NCI-H1930 (cell line): ENCODE measurements at regions not wholly inside any gene's neighbourhood (a gene's known extent, or its start where the extent isn't known, plus 50 kb on each side); places are given as distances from the start of the nearest gene placed in this dataset.
"Not testable (repeated sequence)": the region's sequence is repeated elsewhere in the genome, so short reads cannot be mapped to it uniquely, and the experiment has no call there.

Experiments
- DNase-seq, 2 experiments: peaks; one replicate each; lab custom pipeline; 2025; lab: John Stamatoyannopoulos, UW

DNA sequence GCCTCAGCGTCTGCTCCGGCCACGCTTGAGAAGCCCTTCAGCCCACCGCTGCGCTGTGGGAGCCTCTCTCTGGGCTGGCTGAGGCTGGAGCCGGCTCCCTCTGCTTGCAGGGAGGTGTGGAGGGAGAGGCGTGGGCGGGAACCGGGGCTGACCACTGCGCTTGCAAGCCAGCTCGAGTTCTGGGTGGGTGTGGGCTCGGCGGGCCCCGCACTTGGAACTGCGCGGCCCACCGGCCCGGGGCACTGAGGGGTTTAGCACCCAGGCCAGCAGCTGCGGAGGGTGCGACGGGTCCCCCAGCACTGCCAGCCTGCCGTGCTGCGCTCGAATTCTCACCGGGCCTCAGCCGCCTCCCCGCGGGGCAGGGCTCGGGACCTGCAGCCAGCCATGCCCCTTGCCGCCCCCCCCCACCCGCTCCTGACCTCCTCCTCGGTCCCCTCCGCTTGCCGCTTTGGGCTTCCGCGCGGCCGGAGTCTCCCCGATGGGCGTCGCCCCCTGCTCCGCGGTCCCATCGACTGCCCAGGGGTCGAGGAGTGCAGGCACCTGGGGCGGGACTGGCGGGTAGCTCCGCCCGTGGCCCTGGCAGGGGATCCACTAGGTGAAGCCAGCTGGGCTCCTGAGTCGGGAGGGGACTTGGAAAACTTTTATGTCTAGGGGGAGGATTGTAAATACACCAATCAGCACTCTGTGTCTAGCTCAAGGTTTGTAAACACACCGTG, 106.7 kb downstream of the RAP2B start:
- no peak for DNase-seq

DNA sequence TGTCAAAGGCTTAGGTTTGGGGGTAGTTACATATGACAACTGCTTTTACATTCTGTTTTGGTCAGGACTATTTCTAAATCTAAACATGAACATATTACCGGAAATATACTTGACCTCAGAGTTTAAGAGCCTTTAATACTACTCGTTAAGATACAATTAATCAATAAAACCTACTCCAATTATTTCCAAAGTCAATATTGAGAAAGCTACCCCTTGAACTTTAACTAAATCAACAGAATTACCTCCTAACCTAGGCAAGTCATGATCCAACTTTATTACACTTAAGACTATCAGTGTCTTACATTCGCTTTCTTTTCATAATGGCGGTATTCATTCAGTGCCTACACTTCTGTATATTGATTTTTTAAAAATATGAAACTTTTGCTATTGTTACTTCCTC, 107.7 kb downstream of the RAP2B start:
- no peak for DNase-seq

DNA sequence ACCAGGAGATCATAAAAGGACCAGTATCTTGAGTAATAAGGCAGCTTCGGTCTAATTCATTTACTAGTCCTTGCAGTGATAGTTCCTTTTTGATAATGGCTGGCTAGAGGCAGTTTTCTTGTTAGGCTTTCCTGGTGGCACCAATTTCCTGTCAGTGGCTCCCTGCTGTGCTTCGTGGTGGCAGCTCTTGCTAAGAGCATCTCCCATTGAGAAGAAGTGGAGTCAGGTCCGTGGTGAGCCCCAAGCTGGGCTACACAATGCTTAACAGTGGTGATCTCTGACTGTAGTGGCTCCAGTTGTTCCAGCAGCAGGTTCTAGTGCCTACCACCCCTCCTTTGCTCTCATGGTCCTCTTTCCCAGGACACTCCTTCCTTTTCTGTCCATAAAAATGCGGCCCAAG, 111.2 kb downstream of the RAP2B start:
- DNase-seq = no peak

DNA sequence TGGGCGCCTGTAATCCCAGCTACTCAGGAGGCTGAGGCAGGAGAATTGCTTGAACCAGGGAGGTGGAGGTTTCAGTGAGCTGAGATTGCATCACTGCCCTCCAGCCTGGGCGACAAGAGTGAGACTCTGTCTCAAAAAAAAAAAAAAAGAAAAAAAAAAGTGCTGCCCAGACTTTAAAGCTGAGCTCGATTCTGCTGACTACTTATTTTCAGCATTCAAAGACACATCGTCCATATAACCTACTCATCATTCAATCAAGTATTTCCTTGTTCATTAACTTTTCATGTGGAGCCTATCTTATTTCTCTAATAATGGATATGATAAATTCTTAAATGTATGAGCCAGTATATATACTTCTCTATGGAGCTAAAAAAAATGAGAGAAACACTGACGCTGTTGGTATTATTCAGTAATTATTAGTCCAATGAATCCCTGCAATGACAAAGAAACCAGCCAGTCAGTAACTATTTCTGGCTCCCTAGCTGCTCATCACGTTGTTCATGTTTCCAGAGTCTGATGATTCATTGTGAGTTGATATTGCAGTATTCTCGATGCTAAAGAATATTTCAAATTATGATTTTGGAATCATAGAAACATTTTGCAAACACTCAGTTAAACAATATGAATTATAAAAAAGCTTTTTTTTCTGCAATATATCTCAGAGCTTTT, 111.9 kb downstream of the RAP2B start:
- DNase-seq = no peak

DNA sequence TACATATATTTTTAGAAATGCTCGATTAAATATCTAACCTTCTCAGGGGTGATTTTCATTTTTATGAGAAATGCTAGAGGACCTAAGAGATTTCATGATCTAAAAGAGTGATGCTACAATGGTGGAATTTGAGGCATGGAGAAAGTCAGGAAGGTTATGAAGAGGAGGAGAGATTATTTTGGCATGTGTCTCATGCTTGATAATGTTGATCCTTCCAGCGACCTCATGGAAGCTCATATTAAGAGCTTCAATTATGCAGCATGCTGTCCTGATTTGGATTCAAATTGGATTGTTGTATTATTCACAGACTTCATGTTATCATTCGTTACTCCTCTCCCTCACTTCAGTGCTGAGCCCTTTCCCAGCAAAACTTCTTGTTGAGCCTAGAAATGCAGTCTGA, 112.5 kb downstream of the RAP2B start:
- DNase-seq = no peak

DNA sequence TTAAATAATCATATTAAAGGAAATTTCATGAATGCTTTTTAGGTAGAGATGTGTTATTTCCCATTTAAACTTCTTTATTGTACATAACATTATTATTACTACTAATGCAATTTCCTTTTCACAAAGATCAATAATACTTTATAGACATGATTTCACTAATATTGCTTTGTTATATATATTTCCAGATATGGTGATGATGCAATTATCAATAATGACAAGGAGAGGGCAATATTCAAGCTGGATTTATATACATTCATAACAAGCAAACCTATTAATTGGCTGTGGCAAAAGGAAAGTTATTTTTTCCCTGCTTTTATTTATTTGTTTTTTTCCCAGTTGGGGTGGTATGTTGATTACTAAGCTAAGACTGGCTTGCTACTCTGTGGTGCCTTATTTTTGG, 113.5 kb downstream of the RAP2B start:
- DNase-seq = no peak

DNA sequence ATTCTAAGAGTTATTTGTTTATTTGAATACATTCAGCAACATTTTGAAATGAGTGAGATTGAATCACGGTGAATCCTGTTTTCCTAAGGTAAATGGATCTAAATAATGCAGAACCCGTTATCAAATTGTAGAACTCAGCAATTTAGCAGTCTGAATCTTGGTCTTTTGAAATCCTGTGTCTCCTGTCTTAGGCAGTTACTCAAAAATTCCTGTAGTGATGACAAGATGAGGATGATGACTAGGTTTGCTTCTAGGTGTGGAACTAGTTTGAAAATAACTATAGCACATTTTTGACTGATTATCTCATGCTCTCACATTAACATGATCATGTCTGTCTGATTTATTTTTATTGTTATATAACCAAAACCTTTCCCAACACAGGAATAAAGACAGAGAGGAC, 115.0 kb downstream of the RAP2B start:
- no peak for DNase-seq

DNA sequence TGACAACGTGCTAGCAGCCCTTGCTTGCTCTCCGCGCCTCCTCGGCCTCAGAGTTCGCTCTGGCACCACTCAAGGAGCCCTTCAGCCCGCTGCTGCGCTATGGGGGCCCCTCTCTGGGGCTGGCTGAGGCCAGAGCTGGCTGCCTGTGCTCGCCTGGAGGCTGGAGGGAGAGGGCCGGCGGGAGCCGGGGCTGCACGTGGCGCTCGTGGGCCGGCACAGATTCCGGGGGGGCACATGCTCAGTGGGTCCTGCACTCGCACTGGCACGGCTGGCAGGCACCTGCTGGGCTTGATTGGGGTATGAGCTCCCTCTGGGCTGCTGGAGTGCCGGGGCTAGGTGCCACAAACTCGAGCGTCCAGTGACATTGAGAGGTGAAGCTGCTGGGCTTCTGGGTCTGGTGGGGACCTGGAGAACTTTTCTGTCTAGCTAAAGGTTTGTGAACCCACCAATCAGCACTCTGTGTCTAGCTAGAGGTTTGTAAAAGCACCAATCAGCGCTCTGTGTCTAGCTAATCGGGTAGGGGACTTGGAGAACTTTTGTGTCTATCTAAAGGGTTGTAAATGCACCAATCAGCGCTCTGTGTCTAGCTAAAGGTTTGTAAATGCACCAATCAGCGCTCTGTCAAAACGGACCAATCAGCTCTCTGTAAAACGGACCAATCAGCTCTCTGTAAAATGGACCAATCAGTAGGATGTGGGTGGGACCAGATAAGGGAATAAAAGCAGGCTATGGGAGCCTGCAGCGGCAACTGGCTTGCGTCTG, 119.4 kb downstream of the RAP2B start:
- DNase-seq = not testable (repeated sequence)

DNA sequence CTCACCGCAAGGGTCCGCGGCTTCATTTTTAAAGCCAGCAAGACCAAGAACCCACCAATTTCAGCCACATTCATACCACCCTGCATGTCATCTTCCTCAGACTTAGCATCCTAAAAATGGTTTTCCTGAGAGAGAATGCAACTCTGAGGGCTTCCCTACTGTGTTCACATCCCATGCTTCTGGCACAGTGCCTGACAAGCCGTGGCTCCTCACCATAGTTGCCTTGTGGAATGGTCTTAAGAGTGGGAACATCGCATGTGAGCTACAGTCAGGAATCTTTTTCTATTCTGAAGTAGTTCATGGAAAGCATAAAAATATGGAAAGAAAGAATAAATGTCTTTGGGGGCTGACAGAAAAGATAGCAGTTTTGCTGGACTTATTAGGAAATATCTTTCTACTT, 120.3 kb downstream of the RAP2B start:
- no peak for DNase-seq

DNA sequence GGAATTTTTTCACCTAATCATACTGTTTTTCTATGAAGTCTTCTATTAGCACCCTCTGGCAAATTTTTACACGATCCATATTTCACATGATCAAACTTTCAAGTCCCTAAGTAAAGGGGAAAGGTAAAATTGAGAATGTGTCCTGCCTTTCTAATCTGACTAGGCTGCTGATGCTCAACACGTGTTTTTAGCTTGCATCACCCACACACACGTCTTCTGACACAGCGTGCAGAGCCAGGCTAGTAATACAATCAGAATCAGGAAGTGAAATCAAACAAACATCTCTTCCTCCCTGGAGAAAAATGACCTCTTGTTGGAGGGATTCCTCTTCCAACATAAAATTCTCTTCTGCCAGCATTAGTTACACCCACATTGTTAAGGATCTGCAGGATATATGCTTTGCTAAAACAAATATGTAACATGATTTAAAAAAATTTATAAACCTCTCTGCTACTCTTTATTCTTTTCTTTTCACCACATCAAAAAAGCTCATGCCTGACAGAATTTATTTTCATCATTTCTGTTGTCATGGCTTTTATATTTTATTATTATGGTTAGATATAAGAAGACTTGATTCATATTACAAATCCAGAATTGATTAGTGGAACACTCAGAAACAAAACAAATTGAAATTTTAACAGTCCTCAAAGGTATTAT, 122.4 kb downstream of the RAP2B start:
- peak in 1 of 2 experiments; percentile 16 for DNase-seq

DNA sequence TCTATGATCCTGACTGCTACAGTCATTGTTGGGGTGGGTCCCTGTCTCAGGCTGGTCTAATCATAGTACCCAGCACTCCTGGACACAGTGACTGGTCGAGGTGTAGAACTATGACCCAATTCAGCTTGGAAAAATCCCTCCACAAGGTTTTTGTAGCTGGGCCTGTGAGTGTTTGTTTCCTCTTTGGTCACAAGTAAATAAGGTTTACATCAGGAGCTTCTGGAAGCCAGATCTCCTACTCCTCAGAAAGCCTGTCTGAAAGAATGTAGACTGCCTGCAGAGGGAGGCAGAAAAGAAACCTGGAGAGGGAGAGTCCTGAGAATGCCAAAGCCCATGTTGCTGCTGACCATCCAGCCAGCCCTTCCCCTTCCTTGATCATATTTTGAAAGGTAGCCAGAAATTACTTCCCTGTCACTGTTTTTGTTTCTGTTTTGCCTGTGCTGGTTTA, 123.2 kb downstream of the RAP2B start:
- DNase-seq = no peak

DNA sequence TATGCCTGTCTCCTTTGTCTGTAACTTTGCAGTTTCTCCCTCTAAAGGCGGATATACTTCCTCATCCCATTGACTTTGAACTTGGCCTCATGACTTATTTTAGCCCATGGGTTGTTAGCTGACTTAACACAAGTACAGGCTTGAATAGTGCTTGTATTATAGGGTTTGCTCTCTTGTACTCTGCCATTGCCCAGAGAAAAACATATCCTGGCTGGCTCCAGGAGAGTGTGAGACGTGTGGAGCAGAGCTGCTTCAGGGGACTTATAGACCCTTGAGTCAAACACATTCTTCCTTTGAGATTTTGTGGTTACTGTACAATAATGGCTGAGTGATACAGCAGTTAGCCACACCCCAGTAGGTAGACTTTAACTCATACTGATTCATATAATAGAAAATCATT, 124.0 kb downstream of the RAP2B start:
- no peak for DNase-seq

DNA sequence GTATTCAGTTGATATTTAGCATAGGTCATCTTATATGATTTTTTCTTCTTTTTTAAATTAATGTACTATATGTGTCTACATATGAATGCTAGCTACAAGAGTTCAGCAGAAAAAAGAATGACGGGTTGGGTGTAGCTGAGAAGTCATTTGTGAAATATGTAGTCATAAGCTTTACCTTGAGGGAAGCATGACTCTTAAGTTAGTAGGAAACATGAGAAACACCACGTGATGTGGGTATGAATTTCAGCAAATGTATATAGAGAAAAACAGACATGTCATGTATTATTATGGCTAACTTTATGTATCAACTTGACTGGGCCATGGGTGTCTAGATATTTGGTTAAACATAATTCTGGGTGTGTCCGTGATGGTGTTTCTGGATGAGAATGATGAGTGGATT, 125.0 kb downstream of the RAP2B start:
- DNase-seq = no peak

DNA sequence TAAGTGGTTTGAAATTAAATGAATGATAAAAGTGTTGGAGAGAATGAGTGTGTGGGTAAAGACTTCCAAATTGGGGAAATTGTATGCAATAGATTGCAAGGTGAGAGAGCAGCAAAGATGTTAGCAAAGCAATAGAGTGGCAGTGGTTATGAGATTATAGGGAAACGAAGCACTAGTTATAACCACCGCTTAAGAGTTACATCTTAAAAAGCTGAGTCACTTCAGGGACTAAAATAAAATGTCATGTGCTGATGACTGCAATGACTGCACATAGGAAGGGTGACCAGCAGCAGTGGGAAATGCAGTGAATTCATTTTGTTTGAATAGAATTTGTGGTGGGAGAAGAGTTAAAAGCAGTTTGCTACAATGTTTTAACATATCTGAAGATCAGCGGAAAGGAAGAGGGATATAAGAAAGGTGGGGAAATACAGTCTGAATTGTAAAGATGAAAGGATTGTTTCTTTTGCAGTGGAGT, 127.3 kb downstream of the RAP2B start:
- DNase-seq = no peak

DNA sequence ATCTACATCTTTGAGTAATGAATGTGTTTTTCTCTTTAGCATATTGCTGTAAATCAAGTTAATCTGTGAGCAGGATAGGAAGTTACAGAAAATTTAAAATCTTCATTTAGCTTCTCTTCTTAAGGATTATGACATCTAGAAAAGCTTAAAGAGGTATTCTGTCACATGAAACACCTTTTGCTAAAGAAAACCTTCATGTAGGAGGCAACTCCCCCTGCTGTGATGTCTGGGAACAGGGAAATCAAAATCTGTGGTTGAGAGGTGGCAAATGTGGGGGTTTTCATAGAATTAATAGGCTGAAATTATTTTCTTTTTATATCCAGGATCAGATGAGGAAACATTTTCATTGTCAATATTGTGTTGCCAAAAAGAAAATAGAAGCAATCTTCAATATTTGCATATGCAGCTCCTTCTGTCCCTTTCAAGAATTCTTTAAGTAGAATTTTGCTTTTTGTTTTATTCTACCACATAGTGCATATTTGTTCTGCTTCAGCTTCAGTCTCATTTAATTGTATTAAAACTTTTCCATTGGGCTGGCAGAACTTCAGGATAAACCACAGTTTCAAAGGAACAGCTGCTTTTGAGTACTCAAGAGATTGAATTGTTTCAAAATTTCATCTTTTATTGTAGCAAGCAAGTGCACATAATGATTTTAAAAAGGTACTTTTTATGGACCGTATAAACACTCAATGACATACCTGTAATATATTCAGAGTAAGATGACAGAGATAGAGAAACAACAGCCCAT, 128.4 kb downstream of the RAP2B start:
- DNase-seq = no peak

DNA sequence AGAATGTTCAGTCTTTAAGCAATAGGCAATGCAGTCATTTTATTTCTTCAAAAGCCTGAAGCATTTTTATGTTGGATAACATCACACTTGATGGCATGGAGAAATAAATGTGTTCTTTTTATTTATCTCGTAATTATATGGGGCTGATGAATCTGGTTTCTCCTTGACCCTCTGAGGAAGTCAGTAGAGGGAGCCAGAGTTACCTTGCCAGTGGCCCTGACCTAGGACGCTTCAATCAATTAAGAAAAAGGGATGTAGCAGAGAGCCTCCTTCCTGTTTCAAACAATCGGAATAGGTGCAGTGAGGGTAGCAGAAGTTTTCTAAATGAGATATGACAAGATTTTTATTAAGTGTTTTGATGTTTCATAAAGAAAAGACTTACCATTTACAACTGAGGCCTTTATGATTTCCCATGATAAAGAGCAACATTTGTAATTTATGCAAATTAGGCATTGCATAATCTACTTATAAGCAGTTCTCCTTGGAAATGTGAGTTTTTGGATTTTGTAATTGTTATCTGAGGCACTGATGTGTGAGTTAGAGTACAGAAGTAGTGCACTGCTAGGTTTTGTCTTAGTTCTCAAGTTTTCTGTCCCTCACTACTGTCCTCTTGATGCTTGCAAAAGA, 129.1 kb downstream of the RAP2B start:
- DNase-seq = no peak

DNA sequence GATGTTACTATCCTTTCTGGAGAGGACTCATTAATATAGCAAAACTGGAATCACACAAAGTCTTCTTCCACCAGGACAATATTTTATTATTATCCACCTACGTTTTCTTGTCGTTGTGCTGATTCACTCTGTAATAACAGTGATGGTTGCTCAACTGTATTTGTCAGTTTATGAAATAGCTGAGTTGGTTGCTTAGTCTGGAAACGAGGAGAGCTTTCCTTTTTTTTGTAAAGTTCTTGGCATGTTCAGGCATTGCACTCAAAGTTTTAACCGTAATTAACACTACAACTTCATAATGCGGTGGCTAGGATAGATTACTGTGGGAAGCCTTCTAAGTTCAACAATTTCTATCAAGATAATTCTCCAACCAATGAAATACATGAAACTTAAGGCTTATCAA, 131.2 kb downstream of the RAP2B start:
- DNase-seq = no peak

DNA sequence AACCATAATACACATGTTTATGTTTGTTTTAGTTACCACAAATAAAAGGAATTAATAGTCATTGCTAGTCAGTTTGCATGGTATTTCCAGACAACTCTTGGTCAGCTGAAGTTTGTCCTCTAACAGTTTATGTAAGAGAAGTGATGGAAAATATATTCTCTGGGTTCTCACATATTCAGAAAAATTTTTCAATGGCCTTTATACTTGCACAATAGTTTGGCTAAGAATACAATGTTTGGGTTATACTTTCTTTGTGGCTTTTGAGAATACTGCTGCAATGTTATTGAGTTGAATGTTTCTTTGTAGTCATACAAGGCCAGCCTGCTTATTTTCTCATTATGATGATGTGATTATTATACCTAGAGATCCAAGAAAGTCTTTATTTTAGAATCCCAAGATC, 133.9 kb downstream of the RAP2B start:
- no peak for DNase-seq

DNA sequence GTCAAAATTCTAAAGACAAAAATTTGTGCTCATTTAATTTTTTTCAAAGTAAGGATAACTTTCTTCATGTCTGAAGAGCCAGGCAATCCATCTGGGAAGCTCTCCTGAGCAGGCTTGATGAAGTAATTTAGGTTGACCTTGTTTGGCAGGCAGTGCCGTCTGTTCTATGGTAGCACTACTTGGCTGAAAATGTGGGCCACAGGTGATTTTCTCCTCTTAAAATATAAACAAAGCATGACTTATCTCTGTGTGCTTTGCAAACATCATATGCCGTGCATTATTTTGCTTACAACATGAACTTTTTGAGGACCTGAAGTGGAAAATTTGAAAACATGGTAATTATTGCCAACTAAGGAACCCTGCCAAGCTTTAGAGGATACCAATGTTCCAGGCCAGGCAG, 143.2 kb downstream of the RAP2B start:
- DNase-seq = no peak

DNA sequence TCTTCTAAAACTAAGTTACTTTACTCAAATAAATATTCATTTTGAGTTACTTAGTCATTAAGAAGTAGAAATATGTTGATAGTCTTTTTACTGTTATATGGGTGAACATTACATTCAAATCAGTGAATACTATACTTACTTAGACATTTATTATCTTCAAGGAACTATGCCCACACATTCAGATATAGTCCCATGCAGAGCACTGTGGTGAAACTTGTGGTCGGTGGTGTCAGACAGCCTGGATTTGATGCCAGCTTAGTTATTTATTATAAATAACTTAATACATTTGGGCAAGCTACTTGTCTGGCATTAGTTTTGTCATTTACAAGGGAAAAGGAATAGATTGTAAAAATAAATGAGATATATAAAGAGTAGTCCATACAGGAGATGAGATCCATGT, 149.5 kb downstream of the RAP2B start:
- no peak for DNase-seq

DNA sequence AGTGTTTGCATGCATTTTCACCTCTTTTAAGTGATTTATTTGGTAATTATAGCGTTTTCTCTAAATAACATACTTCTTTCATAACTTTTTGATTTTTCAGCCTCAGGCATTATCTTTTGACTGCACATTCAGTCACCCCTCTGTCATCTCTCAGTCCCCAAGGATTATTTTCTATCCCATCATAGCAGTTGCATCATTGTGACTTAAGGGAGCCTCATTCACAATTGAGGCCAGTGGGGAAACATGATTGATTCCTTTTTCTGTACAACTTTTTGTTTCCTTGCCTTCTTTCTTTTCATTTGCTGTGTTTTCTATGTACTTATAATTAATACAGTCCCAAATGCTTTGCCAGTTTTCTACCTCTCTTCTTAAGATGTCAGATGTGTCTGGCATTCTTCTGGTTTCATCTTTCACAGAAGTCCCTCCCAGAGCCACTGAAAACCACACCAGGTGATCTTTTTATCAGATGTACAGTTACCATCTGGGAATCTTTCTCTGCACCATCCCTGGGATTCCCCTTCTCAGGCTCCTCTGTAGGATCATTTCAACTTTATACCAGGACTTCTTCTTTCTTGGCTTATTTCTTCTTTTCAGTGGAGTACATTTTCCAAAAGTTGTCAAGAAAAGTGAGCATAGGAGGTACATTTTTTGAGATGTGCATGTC, 151.4 kb downstream of the RAP2B start:
- no peak for DNase-seq
